GM21786 (cell line): ENCODE measurements at regions not wholly inside any gene's neighbourhood (a gene's known extent, or its start where the extent isn't known, plus 50 kb on each side); places are given as distances from the start of the nearest gene placed in this dataset.

ENCODE experiments used
- ATAC-seq: cut with Tn5 transposase; IDR thresholded peaks from one replicate; pipeline ENCODE4 v1.9.1; 2021; ENCODE audit not compliant: unreplicated experiment

GRCh38 chr2:168375195-168375798 lies 80.8 kb upstream of the CERS6 start:
- no peak for ATAC-seq

- no peak for ATAC-seq
These were observed 77.0 kb upstream of the CERS6 start for GRCh38 chr2:168378960-168379669.

- no peak for ATAC-seq
These were observed 75.6 kb upstream of the CERS6 start for GRCh38 chr2:168380500-168380899.

GRCh38 chr2:168392024-168392423 lies 64.0 kb upstream of the CERS6 start:
- no peak for ATAC-seq

GRCh38 chr2:168392797-168393196 lies 63.3 kb upstream of the CERS6 start:
- ATAC-seq: no peak

GRCh38 chr2:168394262-168394661 lies 61.8 kb upstream of the CERS6 start:
- no peak for ATAC-seq

- ATAC-seq: no peak
These were observed 59.9 kb upstream of the CERS6 start for GRCh38 chr2:168396131-168396530.

- no peak for ATAC-seq
These were observed 58.4 kb upstream of the CERS6 start for GRCh38 chr2:168397629-168398028.

GRCh38 chr2:168401048-168401556 lies 55.0 kb upstream of the CERS6 start:
- ATAC-seq: no peak

- no peak for ATAC-seq
These were observed 54.3 kb upstream of the CERS6 start for GRCh38 chr2:168401771-168402170.

- ATAC-seq: no peak
These were observed 53.5 kb upstream of the CERS6 start for GRCh38 chr2:168402531-168402930.

- ATAC-seq: no peak
These were observed 52.3 kb upstream of the CERS6 start for GRCh38 chr2:168403736-168404135.

GRCh38 chr2:168404764-168405163 lies 51.3 kb upstream of the CERS6 start:
- no peak for ATAC-seq
